ENCODE measurements at regions not wholly inside any gene's neighbourhood (a gene's known extent, or its start where the extent isn't known, plus 50 kb on each side); places are given as distances from the start of the nearest gene placed in this dataset.

- no TSS peak for BruUV-seq (replicated peaks)
- ChIA-PET CTCF (no interaction called here), POLR2A (no interaction called here)
- no peak overlapping the region for H3K4me3 Mint-ChIP-seq (ENCODE audit: unreplicated experiment)
- no peak overlapping the region for H3K27ac Mint-ChIP-seq (ENCODE audit: unreplicated experiment)
- Histone ChIP-seq H3K4me3 (ENCODE audit: low read depth, low read length) (no peak overlapping the region), H3K27me3 (replicated peaks; ENCODE audit: control insufficient read depth, insufficient read depth, low read length) (no peaks in the 10 kb centered on the region), H3K9me3 (no peaks in the 10 kb centered on the region), H3K4me1 (no peaks in the 10 kb centered on the region), H3K36me3 (ENCODE audit: control insufficient read depth, insufficient read depth, low read length) (no peaks in the 10 kb centered on the region)
- no peaks in the 10 kb centered on the region for H3K4me1 Mint-ChIP-seq (ENCODE audit: low read depth, unreplicated experiment)
- TF ChIP-seq CTCF (IDR thresholded peaks at IDR 0.05; ENCODE audit: insufficient read depth in 1 of 2, low read depth in 1 of 2, low read length in 1 of 2, severe bottlenecking in 1 of 2, unreplicated experiment in 1 of 2), result peak; percentile 8 to 14
- H3K9me3 Mint-ChIP-seq (ENCODE audit: unreplicated experiment), result no peaks in the 10 kb centered on the region
- intact Hi-C loops (cut with micrococcal nuclease; ENCODE audit: unreplicated experiment), result no loop called here
- H3K27me3 Mint-ChIP-seq (ENCODE audit: insufficient read depth, unreplicated experiment), result no peaks in the 10 kb centered on the region
- peak in 1 of 2 experiments; percentile 26 for DNase-seq
- H3K36me3 Mint-ChIP-seq (ENCODE audit: insufficient read depth, unreplicated experiment), result no peaks in the 10 kb centered on the region
Observed at GRCh38 chr1:29453502-29454240, 217.3 kb downstream of the PTPRU start.

GRCh38 chr1:29452463-29453230 is 216.3 kb downstream of the PTPRU start:
- CTCF ChIA-PET, result no interaction called here
- no TSS peak for BruUV-seq (replicated peaks)
- no peaks in the 10 kb centered on the region for H3K36me3 Mint-ChIP-seq (ENCODE audit: insufficient read depth, unreplicated experiment)
- no peaks in the 10 kb centered on the region for H3K27me3 Mint-ChIP-seq (ENCODE audit: insufficient read depth, unreplicated experiment)
- no peaks in the 10 kb centered on the region for H3K9me3 Mint-ChIP-seq (ENCODE audit: unreplicated experiment)
- H3K4me3 Mint-ChIP-seq (ENCODE audit: unreplicated experiment), result no peak overlapping the region
- no peak for TF ChIP-seq CTCF (IDR thresholded peaks at IDR 0.05; ENCODE audit: insufficient read depth in 1 of 2, low read depth in 1 of 2, low read length in 1 of 2, severe bottlenecking in 1 of 2, unreplicated experiment in 1 of 2)
- intact Hi-C loops (cut with micrococcal nuclease; ENCODE audit: unreplicated experiment), result no loop called here
- Histone ChIP-seq H3K9me3 (no peaks in the 10 kb centered on the region), H3K4me1 (no peaks in the 10 kb centered on the region), H3K4me3 (ENCODE audit: low read depth, low read length) (no peak overlapping the region), H3K27me3 (replicated peaks; ENCODE audit: control insufficient read depth, insufficient read depth, low read length) (no peaks in the 10 kb centered on the region), H3K36me3 (ENCODE audit: control insufficient read depth, insufficient read depth, low read length) (no peaks in the 10 kb centered on the region)
- no peak for DNase-seq
- no peaks in the 10 kb centered on the region for H3K4me1 Mint-ChIP-seq (ENCODE audit: low read depth, unreplicated experiment)
- POLR2A ChIA-PET, result no interaction called here
- no peak overlapping the region for H3K27ac Mint-ChIP-seq (ENCODE audit: unreplicated experiment)

GRCh38 chr1:29451368-29451892 is 215.1 kb downstream of the PTPRU start:
- H3K9me3 ChIP-seq, result no peaks in the 10 kb centered on the region
- peaks cover 2% of the 10 kb centered on the region for H3K27me3 Mint-ChIP-seq (ENCODE audit: insufficient read depth, unreplicated experiment)
- H3K27ac Mint-ChIP-seq (ENCODE audit: unreplicated experiment), result no peak overlapping the region
- no peak overlapping the region for H3K4me3 ChIP-seq (ENCODE audit: low read depth, low read length)
- no peak for TF ChIP-seq CTCF (IDR thresholded peaks at IDR 0.05; ENCODE audit: insufficient read depth in 1 of 2, low read depth in 1 of 2, low read length in 1 of 2, severe bottlenecking in 1 of 2, unreplicated experiment in 1 of 2)
- POLR2A ChIA-PET, result no interaction called here
- no peak overlapping the region for H3K4me3 Mint-ChIP-seq (ENCODE audit: unreplicated experiment)
- intact Hi-C loops (cut with micrococcal nuclease; ENCODE audit: unreplicated experiment), result no loop called here
- no peaks in the 10 kb centered on the region for H3K27me3 ChIP-seq (replicated peaks; ENCODE audit: control insufficient read depth, insufficient read depth, low read length)
- H3K9me3 Mint-ChIP-seq (ENCODE audit: unreplicated experiment), result no peaks in the 10 kb centered on the region
- no peaks in the 10 kb centered on the region for H3K36me3 Mint-ChIP-seq (ENCODE audit: insufficient read depth, unreplicated experiment)
- no peaks in the 10 kb centered on the region for H3K36me3 ChIP-seq (ENCODE audit: control insufficient read depth, insufficient read depth, low read length)
- CTCF ChIA-PET, result no interaction called here
- BruUV-seq (replicated peaks), result no TSS peak
- DNase-seq, result no peak
- no peaks in the 10 kb centered on the region for H3K4me1 Mint-ChIP-seq (ENCODE audit: low read depth, unreplicated experiment)
- H3K4me1 ChIP-seq, result no peaks in the 10 kb centered on the region
